Smooth muscle cell (in vitro differentiated cells): ENCODE measurements at regions not wholly inside any gene's neighbourhood (a gene's known extent, or its start where the extent isn't known, plus 50 kb on each side); places are given as distances from the start of the nearest gene placed in this dataset.

ENCODE experiments used
- DNase-seq: peaks from one replicate; lab custom pipeline; 2025; ENCODE audit not compliant: unreplicated experiment; lab: John Stamatoyannopoulos, UW
- H2AFZ ChIP-seq: fragments of 200-600 bp; sonication (generic); 2 replicates; pipeline ENCODE4 v1.6.0; 2016; ENCODE audit warnings: antibody characterized with exemption, low read depth, mild to moderate bottlenecking
- H3F3A ChIP-seq: fragments of 200-600 bp; sonication (generic); 2 replicates; pipeline ENCODE4 v1.6.0; 2017; ENCODE audit warnings: antibody characterized with exemption, low read depth
- H3K27ac ChIP-seq: fragments of 200-600 bp; sonication (generic); 2 replicates; pipeline ENCODE4 v1.5.1; 2016; ENCODE audit warnings: low read depth, mild to moderate bottlenecking
- H3K27me3 ChIP-seq: fragments of 200-600 bp; sonication (generic); 2 replicates; pipeline ENCODE4 v1.6.1; 2016; ENCODE audit warnings: low read depth, mild to moderate bottlenecking
- H3K36me3 ChIP-seq: fragments of 200-600 bp; sonication (generic); 2 replicates; pipeline ENCODE4 v1.5.1; 2016; ENCODE audit warnings: low read depth
- H3K4me1 ChIP-seq: fragments of 200-600 bp; sonication (generic); 2 replicates; pipeline ENCODE4 v1.5.1; 2016; ENCODE audit warnings: low read depth
- H3K4me2 ChIP-seq: fragments of 200-600 bp; sonication (generic); 2 replicates; pipeline ENCODE4 v1.6.0; 2016; ENCODE audit warnings: mild to moderate bottlenecking
- H3K4me3 ChIP-seq: fragments of 200-600 bp; sonication (generic); 2 replicates; pipeline ENCODE4 v1.5.1; 2016; ENCODE audit warnings: mild to moderate bottlenecking
- H3K79me2 ChIP-seq: fragments of 200-600 bp; sonication (generic); 2 replicates; pipeline ENCODE4 v1.6.0; 2016; ENCODE audit warnings: low read depth, mild to moderate bottlenecking
- H3K9ac ChIP-seq: fragments of 200-600 bp; sonication (generic); 2 replicates; pipeline ENCODE4 v1.6.0; 2016; ENCODE audit warnings: low read depth
- H3K9me3 ChIP-seq: fragments of 200-600 bp; sonication (generic); replicated peaks from 2 replicates; pipeline ENCODE4 v1.5.1; 2016; ENCODE audit warnings: low read depth
- H4K20me1 ChIP-seq: fragments of 200-600 bp; sonication (generic); 2 replicates; pipeline ENCODE4 v1.6.0; 2016; ENCODE audit warnings: low read depth
- WGBS: methylation state at CpG from one replicate; pipeline ENCODE4 v1.1.7; 2016; ENCODE audit warnings: low lambda C conversion rate; 5-methylcytosine and 5-hydroxymethylcytosine counted together
- TF ChIP-seq, protein P1 (sequence below): fragments of 200-600 bp; sonication (generic); IDR thresholded peaks from 2 replicates; pipeline ENCODE4 v1.5.1; 2017; ENCODE audit warnings: borderline replicate concordance, mild to moderate bottlenecking, antibody characterized with exemption; ENCODE audit not compliant: insufficient read depth, poor library complexity, severe bottlenecking

- no peak overlapping the region for H3K4me3 ChIP-seq
Observed at GRCh38 chr1:190699165-190699564, 221.5 kb upstream of the BRINP3 start.

DNA sequence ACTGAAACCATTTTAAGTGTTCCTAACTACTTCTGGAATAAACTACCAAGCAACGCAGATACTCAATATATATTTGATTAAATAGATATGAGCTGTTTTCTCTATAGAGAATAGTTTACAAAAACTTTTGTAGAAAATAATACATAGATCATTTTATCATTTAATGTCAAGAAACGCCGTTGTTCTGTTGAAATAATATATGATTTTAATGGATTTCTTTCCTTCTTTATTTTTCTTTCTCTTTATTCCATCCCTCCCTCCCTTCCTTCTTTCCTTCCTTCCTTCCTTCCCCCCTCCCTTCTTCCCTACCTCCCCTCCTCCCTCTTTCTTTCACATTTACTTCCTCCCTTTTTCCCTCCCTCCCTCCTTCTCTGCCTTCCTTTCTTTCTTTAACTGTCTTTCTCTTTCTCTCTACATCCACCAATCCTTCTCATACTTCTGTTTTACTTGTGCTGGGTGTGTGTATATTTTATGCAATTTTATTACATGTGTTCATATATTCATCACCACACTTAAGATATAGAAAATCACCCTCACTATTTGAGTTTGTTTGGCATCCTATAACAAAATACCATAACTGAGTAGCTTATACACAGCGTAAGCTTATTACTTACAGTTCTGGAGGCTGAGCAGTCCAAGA lies 230.9 kb upstream of the BRINP3 start:
- TF ChIP-seq, protein P1, sequence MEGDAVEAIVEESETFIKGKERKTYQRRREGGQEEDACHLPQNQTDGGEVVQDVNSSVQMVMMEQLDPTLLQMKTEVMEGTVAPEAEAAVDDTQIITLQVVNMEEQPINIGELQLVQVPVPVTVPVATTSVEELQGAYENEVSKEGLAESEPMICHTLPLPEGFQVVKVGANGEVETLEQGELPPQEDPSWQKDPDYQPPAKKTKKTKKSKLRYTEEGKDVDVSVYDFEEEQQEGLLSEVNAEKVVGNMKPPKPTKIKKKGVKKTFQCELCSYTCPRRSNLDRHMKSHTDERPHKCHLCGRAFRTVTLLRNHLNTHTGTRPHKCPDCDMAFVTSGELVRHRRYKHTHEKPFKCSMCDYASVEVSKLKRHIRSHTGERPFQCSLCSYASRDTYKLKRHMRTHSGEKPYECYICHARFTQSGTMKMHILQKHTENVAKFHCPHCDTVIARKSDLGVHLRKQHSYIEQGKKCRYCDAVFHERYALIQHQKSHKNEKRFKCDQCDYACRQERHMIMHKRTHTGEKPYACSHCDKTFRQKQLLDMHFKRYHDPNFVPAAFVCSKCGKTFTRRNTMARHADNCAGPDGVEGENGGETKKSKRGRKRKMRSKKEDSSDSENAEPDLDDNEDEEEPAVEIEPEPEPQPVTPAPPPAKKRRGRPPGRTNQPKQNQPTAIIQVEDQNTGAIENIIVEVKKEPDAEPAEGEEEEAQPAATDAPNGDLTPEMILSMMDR, result no peak
- Histone ChIP-seq H3K27ac (no peak overlapping the region), H3F3A (no peaks in the 10 kb centered on the region), H3K4me3 (no peak overlapping the region), H3K9me3 (no peaks in the 10 kb centered on the region), H3K4me1 (no peaks in the 10 kb centered on the region), H3K36me3 (no peaks in the 10 kb centered on the region), H3K4me2 (no peak overlapping the region), H4K20me1 (no peaks in the 10 kb centered on the region), H3K9ac (no peak overlapping the region), H3K79me2 (no peaks in the 10 kb centered on the region), H3K27me3 (no peaks in the 10 kb centered on the region), H2AFZ (no peak overlapping the region)
- WGBS, result 89% methylated on average over 4 of the region's 4 CpGs
- DNase-seq, result no peak

More at GRCh38 chr1:190699165-190699564, 221.5 kb upstream of the BRINP3 start:
- H3K79me2 ChIP-seq, result no peaks in the 10 kb centered on the region
- no peaks in the 10 kb centered on the region for H3F3A ChIP-seq
- no peak overlapping the region for H2AFZ ChIP-seq
- H3K36me3 ChIP-seq, result no peaks in the 10 kb centered on the region
- no peaks in the 10 kb centered on the region for H4K20me1 ChIP-seq
- H3K4me1 ChIP-seq, result no peaks in the 10 kb centered on the region
- H3K27me3 ChIP-seq, result no peaks in the 10 kb centered on the region
- 84% methylated on average over 3 of the region's 3 CpGs for WGBS
- H3K4me2 ChIP-seq, result no peak overlapping the region
- DNase-seq, result no peak
- no peaks in the 10 kb centered on the region for H3K9me3 ChIP-seq
- TF ChIP-seq, protein P1, result no peak
- H3K9ac ChIP-seq, result no peak overlapping the region
- H3K27ac ChIP-seq, result no peak overlapping the region

GRCh38 chr1:190711069-190711468 lies 233.4 kb upstream of the BRINP3 start:
- Histone ChIP-seq H3K4me2 (no peak overlapping the region), H2AFZ (no peak overlapping the region), H3K9me3 (no peaks in the 10 kb centered on the region), H3K79me2 (no peaks in the 10 kb centered on the region), H3F3A (no peaks in the 10 kb centered on the region), H4K20me1 (no peaks in the 10 kb centered on the region), H3K4me1 (no peaks in the 10 kb centered on the region), H3K27ac (no peak overlapping the region), H3K4me3 (no peak overlapping the region), H3K36me3 (no peaks in the 10 kb centered on the region), H3K27me3 (no peaks in the 10 kb centered on the region), H3K9ac (no peak overlapping the region)
- TF ChIP-seq, protein P1, result no peak
- no peak for DNase-seq

DNA sequence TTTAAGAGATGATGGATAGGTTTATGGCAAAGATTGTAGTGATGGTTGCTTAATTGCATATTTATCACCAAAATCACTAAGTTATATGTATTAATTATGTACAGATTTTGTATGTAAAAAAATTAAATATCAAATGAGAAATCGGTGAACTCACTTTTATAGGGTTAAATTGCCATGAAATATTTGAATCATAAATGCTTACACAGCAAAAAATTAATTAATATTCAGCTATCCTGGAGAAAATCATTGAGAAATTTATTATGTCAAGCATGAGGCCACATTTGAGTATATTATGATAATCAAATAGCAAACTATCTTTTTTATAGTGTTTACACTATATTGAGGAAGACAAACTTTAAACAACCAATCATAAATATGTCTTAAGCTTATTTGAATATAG lies 239.4 kb upstream of the BRINP3 start:
- no peaks in the 10 kb centered on the region for H3K79me2 ChIP-seq
- no peaks in the 10 kb centered on the region for H3K27me3 ChIP-seq
- no peaks in the 10 kb centered on the region for H3K36me3 ChIP-seq
- H4K20me1 ChIP-seq, result no peaks in the 10 kb centered on the region
- no peak overlapping the region for H3K9ac ChIP-seq
- WGBS, result 50% methylated on average over 1 of the region's 1 CpG
- H3K4me1 ChIP-seq, result no peaks in the 10 kb centered on the region
- no peak overlapping the region for H3K4me3 ChIP-seq
- TF ChIP-seq, protein P1, result no peak
- DNase-seq, result no peak
- H3K9me3 ChIP-seq, result no peaks in the 10 kb centered on the region
- no peaks in the 10 kb centered on the region for H3F3A ChIP-seq
- H3K27ac ChIP-seq, result no peak overlapping the region
- H3K4me2 ChIP-seq, result no peak overlapping the region
- no peak overlapping the region for H2AFZ ChIP-seq
